Psoas muscle (tissue), 7 donors: ENCODE measurements at regions not wholly inside any gene's neighbourhood (a gene's known extent, or its start where the extent isn't known, plus 50 kb on each side); places are given as distances from the start of the nearest gene placed in this dataset.

ENCODE experiments used
- ATAC-seq, 4 donors: fragments of 200-7000 bp; cut with Tn5 transposase; one replicate each; pipeline ENCODE4 v1.9.1; 2020; ENCODE audit warnings: moderate library complexity in 3 of 4, mild to moderate bottlenecking in 2 of 4
- DNase-seq, 2 donors: peaks; one replicate each; pipeline ENCODE4 v3.0.0-alpha.2; 2020
- H3K27ac ChIP-seq: fragments of 200-600 bp; one replicate; pipeline ENCODE4 v1.8.0; 2022
- H3K27me3 ChIP-seq, 3 donors: fragments of 200-600 bp in 1 of 3; one replicate each; pipeline versions ENCODE4 v1.6.1 to v1.8.0; 2013 to 2022; ENCODE audit warnings: low read length in 2 of 3, mild to moderate bottlenecking in 2 of 3, moderate library complexity in 1 of 3; ENCODE audit not compliant: insufficient read depth in 3 of 3
- H3K36me3 ChIP-seq, 2 donors: fragments of 200-600 bp in 1 of 2; one replicate each; pipeline versions ENCODE4 v1.6.1 to v1.8.0; 2013 to 2022; ENCODE audit warnings: low read depth in 1 of 2, mild to moderate bottlenecking in 1 of 2, moderate library complexity in 1 of 2; ENCODE audit not compliant: insufficient read depth in 1 of 2
- H3K4me1 ChIP-seq: fragments of 200-600 bp; one replicate; pipeline ENCODE4 v1.8.0; 2022
- H3K4me3 ChIP-seq: fragments of 200-600 bp; one replicate; pipeline ENCODE4 v1.8.0; 2022; ENCODE audit warnings: mild to moderate bottlenecking
- H3K9me3 ChIP-seq: fragments of 200-600 bp; one replicate; pipeline ENCODE4 v1.8.0; 2022
- CTCF ChIP-seq: fragments of 200-600 bp; IDR thresholded peaks from one replicate; pipeline ENCODE4 v1.8.0; 2022; ENCODE audit warnings: antibody characterized with exemption
- WGBS, 3 donors: extraction: QIAGEN DNeasy Blood & Tissue Kit; methylation state at CpG; one replicate each; pipeline versions ENCODE4 v1.1.6 to v1.1.7; 2013; 5-methylcytosine and 5-hydroxymethylcytosine counted together
- intact Hi-C, 2 donors: fragments of 100-400 bp; cut with DNase I; formaldehyde crosslinking; loops; one replicate each; pipeline versions ENCODE4 v1.11.0 to v1.14.2; 2022
- donor health status: healthy with polysubstance abuse.
- donor health status: DM: no; HTN: no; CAD: no; lungs with moderate emphysema.
- donor health status: Bipolar disorder and iron deficiency.
- donor health status: healthy.
- donor health status: DM: yes; HTN: yes; CAD: no.
- donor health status: DM: no; HTN: no; CAD: no.
- donor health status: DM: yes; HTN: yes; CAD: no.

GRCh38 chr13:24073657-24074056, 86.9 kb upstream of the SPATA13 start:
- Histone ChIP-seq H3K4me1 (no peaks in the 10 kb centered on the region), H3K27me3 (peaks cover 0 to 2% (median 0%) of the 10 kb centered on the region in 3 donors), H3K27ac (no peak overlapping the region), H3K4me3 (no peak overlapping the region), H3K36me3 (no peaks in the 10 kb centered on the region), H3K9me3 (no peaks in the 10 kb centered on the region)
- intact Hi-C loops = no loop called here
- TF ChIP-seq CTCF = no peak
- ATAC-seq (no peak), DNase-seq (no peak)
- WGBS, 3 donors = 92 to 100% (median 98%) methylated on average over 2 of the region's 2 CpGs

GRCh38 chr13:24074678-24075077, 85.8 kb upstream of the SPATA13 start:
- intact Hi-C loops = no loop called here
- peaks cover 0 to 2% (median 0%) of the 10 kb centered on the region in 3 donors for H3K27me3 ChIP-seq
- DNase-seq = no peak
- H3K4me3 ChIP-seq = no peak overlapping the region
- H3K36me3 ChIP-seq = no peaks in the 10 kb centered on the region
- H3K27ac ChIP-seq = no peak overlapping the region
- H3K9me3 ChIP-seq = no peaks in the 10 kb centered on the region
- 43 to 58% (median 49%) methylated on average over 2 of the region's 2 CpGs for WGBS, 3 donors
- no peak for ATAC-seq
- TF ChIP-seq CTCF = no peak
- H3K4me1 ChIP-seq = no peaks in the 10 kb centered on the region

- H3K9me3 ChIP-seq = no peaks in the 10 kb centered on the region
- intact Hi-C loops = no loop called here
- DNase-seq = no peak
- H3K4me1 ChIP-seq = no peaks in the 10 kb centered on the region
- peaks cover 0 to 2% (median 0%) of the 10 kb centered on the region in 3 donors for H3K27me3 ChIP-seq
- ATAC-seq = no peak
- no peak overlapping the region for H3K4me3 ChIP-seq
- no peak overlapping the region for H3K27ac ChIP-seq
- WGBS, 3 donors = 41 to 54% (median 47%) methylated on average over 7 of the region's 7 CpGs
- H3K36me3 ChIP-seq = no peaks in the 10 kb centered on the region
- no peak for TF ChIP-seq CTCF
Measured at GRCh38 chr13:24075137-24075975, 85.2 kb upstream of the SPATA13 start.

GRCh38 chr13:24076109-24076508, 84.4 kb upstream of the SPATA13 start:
- 3 to 18% (median 17%) methylated on average over 3 of the region's 3 CpGs for WGBS, 3 donors
- Histone ChIP-seq H3K27me3 (peaks cover 0 to 2% (median 0%) of the 10 kb centered on the region in 3 donors), H3K36me3 (no peaks in the 10 kb centered on the region), H3K4me1 (no peaks in the 10 kb centered on the region), H3K4me3 (no peak overlapping the region), H3K9me3 (no peaks in the 10 kb centered on the region), H3K27ac (no peak overlapping the region)
- DNase-seq (no peak), ATAC-seq (no peak)
- intact Hi-C loops = no loop called here
- TF ChIP-seq CTCF = no peak
